GM19467 (cell line): ENCODE measurements at regions not wholly inside any gene's neighbourhood (a gene's known extent, or its start where the extent isn't known, plus 50 kb on each side); places are given as distances from the start of the nearest gene placed in this dataset.
A peak's percentile ranks its signal among the peaks of the same experiment; 100 is the strongest.
"Not testable (repeated sequence)": the region's sequence is repeated elsewhere in the genome, so short reads cannot be mapped to it uniquely, and the experiment has no call there.

Experiments
- ATAC-seq: cut with Tn5 transposase; IDR thresholded peaks from one replicate; pipeline ENCODE4 v1.9.1; 2021; ENCODE audit warnings: mild to moderate bottlenecking, moderate library complexity; ENCODE audit not compliant: unreplicated experiment

- ATAC-seq: no peak
These were observed 74.1 kb upstream of the PPP3CA start for GRCh38 chr4:101421386-101421785.

DNA sequence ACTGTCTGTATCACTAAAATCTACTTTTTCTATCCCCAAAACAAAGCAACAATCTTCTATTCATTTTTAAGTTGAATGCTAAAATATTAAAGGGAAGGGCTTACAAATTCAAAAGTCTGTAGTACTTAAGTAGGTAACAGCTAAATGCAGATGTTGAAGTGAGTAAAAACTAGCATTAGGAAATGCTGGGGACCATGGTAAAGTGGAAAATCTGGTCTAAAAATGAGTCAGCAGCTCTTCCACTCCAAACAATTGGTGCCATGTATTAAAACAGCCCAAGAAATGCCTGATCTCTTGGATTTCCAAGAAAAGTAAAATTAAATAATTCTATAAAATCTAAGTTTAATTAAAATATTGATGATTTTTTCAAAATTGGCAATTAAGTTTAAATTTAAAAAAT lies 73.3 kb upstream of the PPP3CA start:
- ATAC-seq: no peak

GRCh38 chr4:101419336-101420135 lies 72.2 kb upstream of the PPP3CA start:
- peak; percentile 77 for ATAC-seq

DNA sequence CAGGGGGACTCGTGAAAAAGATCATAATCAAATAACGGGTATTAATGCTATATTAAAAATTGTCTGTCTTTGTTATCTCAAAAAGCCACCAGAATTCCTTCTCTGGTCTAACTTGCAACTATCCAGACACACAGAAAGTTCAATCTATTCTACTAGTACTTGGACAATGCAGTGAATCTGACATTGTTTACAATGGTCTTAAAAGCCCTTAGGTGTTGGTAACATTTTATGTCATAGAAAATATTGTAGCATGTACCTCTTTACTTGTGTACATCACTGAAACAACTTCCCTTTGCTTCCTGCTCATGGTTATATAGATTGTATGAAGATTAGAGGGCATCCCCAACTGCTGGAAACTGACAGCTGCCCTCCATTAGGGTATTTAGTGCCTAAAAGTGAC lies 71.1 kb upstream of the PPP3CA start:
- no peak for ATAC-seq

DNA sequence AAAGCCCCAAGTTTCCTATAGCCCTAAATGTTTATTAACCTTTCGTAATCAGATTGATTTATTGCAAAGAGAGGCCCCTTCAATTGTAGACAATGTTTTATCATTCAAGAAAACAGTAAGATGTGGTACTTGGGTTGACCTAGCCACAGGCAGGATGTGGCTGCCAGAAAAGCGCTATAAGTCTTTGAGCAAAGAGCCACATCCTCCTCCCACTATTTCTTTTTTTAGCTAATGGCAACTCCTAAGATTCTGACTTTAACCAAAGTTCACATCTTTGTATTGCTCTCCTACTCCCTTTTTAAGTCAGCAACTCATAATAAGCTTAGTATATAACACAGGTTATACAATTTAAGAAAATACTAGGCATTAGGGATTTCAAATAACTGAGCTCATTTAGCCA lies 70.7 kb upstream of the PPP3CA start:
- ATAC-seq: peak; percentile 73

DNA sequence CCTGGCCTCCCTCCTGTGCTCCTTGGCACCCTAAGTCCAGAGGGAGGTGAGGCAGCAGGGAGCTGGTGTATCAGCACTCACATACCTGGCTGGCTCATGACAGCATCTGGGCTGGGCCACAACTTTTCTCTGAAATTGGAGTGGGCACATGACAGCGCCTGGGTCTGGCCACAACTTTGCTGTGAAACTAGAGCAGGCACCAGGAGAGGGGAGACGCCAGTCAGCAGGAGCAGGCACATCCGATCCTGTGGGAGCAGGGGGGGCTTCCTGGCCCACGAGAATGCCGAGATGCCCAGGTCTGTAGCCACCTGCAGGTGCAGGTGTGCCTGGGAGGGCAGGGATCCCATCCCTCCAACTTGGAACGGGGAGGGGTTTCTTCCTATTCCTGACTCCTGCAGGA lies 69.7 kb upstream of the PPP3CA start:
- no peak for ATAC-seq

DNA sequence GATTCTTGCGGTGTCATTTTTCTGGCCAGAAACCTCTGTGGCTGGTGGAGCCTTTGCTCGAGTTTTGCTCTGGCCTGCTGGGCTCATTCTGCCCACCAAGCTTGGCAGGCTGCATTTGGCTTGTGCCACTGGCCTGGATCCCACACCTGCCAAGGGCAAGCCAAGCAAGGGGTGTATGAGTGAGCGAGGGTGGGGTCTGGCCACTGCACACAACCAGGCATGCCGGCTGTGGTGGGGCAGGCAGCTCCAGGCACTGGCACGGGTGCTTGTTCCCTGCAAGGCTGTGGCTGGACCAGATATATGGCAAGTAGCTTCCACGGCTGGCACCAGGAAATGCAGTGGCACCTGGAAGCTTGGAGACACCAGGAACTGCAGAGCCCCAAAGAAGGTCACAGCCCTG lies 68.6 kb upstream of the PPP3CA start:
- no peak for ATAC-seq

DNA sequence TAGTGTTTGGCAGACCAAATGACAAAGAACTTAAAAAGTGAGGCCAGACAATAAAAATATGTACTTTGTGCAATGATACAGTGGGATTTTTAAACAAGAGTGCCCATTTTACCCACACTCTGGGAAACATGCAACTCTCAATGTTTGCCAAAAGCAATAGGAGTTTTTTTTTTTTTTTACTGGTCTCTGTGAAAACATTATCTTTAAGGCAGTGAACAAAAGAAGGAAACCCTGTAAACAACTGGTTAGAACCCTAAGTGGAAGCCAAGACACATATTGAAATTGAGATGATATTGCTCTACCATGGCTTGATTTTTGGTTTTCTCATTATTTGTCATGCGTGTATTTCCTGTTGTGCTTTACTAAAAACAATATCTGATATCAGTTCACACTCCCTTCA lies 67.2 kb upstream of the PPP3CA start:
- no peak for ATAC-seq

DNA sequence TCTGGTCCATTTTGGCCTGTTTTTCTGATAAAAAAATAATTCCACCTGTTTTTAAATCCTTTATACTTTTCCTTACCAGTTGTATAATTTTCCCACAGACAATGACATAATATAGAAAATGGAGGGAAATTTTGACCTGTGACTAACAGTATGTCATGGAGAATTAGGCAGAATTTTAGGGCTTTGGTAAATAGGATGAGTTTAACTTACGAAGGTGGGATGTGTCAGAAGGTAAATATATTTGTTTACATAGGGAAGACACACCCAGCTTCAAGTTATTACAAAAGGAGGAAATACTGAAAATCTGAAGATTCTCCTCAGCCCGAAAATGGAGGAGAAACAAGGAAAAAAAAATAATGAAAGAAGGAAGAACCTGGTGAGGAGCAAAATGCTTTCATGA lies 64.6 kb upstream of the PPP3CA start:
- no peak for ATAC-seq

- ATAC-seq: not testable (repeated sequence)
These were observed 64.1 kb upstream of the PPP3CA start for GRCh38 chr4:101411281-101411910.

DNA sequence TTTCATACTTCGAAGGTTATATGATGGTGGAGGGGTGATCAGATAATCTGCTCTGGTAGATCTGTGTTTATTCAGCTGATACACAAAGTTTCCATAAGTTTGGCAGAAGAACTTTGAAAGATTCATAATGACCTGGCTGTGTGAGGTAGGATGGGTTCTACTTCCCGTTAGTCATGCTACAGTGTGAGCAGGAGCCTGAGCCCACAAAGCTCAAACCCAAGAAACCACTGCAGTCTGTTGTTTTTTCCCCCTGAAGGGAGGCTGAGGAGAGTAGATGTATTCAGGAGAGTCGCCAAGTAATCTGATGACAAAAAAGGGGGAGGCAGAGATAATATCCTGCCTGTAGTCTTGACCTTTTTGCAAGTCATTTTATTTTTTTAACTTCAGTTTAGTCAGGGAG lies 52.8 kb upstream of the PPP3CA start:
- ATAC-seq: no peak

- no peak for ATAC-seq
These were observed 51.5 kb upstream of the PPP3CA start for GRCh38 chr4:101398807-101399206.
